HepG2 (cell line): ENCODE measurements at regions not wholly inside any gene's neighbourhood (a gene's known extent, or its start where the extent isn't known, plus 50 kb on each side); places are given as distances from the start of the nearest gene placed in this dataset.

Source experiments
- ADNP ChIP-seq: sonication (generic); formaldehyde crosslinking; IDR thresholded peaks from 2 replicates; pipeline ENCODE4 v1.4.0; 2020; ENCODE audit warnings: missing genetic modification reagents
- IRF9 ChIP-seq: sonication (generic); formaldehyde crosslinking; IDR thresholded peaks from 2 replicates; pipeline ENCODE4 v1.8.0; 2022; ENCODE audit warnings: missing genetic modification reagents, mild to moderate bottlenecking, borderline replicate concordance
- PBX3 ChIP-seq: sonication (generic); formaldehyde crosslinking; IDR thresholded peaks from 2 replicates; pipeline ENCODE4 v1.8.1; 2023; ENCODE audit warnings: missing genetic modification reagents, inconsistent platforms, borderline replicate concordance
- TP53 ChIP-seq: sonication (generic); formaldehyde crosslinking; conservative IDR thresholded peaks from 2 replicates; pipeline ENCODE4 v1.4.0; 2020; ENCODE audit warnings: missing genetic modification reagents
- ZNF768 ChIP-seq: sonication (generic); formaldehyde crosslinking; IDR thresholded peaks from 2 replicates; pipeline ENCODE4 v1.4.0; 2020; ENCODE audit warnings: missing genetic modification reagents

DNA sequence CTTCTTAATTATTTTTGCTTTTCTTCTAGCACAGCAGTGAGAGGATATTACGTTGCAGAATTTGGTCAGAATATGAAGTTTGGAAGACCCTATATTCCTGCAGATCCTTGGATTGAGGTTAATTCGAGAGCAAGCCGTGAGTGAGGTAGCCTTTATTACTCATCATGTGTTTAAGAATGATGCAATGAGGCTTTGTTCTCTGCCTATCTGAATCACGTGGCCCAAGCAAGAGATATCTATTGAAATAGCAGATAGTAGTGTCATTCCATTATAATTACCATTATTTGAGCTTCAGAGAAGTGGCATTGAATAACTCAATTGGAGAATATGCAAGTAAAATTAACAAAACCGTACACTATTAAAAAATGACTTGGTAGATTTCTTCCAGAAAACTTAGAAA lies 641.1 kb downstream of the TMEM182 start:
- no peak for TF ChIP-seq PBX3 (CRISPR knock-in tag)
- TF ChIP-seq TP53 (CRISPR knock-in tag): no peak
- no peak for TF ChIP-seq IRF9
- no peak for TF ChIP-seq ZNF768 (CRISPR knock-in tag)
- TF ChIP-seq ADNP: no peak
